HepG2 (cell line): ENCODE measurements at regions not wholly inside any gene's neighbourhood (a gene's known extent, or its start where the extent isn't known, plus 50 kb on each side); places are given as distances from the start of the nearest gene placed in this dataset.

Experiments used
- ATAC-seq: fragments of 200-7000 bp; cut with Tn5 transposase; 3 replicates; pipeline ENCODE4 v1.9.1; 2020; ENCODE audit warnings: mild to moderate bottlenecking, moderate library complexity
- BruUV-seq: library from RNA; stranded (reverse); fragments of 400-500 nt; replicated peaks from 2 replicates; lab custom pipeline; 2021; lab: Mats Ljungman, UMichigan
- CTCF ChIA-PET: fragments of 300-600 bp; formaldehyde crosslinking; extraction: SDS; loops from one replicate; lab custom pipeline; 2021; ENCODE audit warnings: low total read pairs, inconsistent platforms, low intra/inter-chr PET ratio; lab: Yijun Ruan, JAX
- POLR2A ChIA-PET: fragments of 350-600 bp; sonication (Branson Sonifier 250); formaldehyde crosslinking; loops from one replicate; lab custom pipeline; 2020; ENCODE audit warnings: antibody characterized with exemption, inconsistent platforms; lab: Yijun Ruan, JAX
- DNase-seq: peaks from one replicate; pipeline ENCODE4 v3.0.0-alpha.2; 2015; ENCODE audit warnings: low spot score
- FAIRE-seq: peaks from 3 replicates; lab custom pipeline; 2011; peaks lifted over from hg19 to GRCh38; lab: Jason Lieb, UNC
- H2AFZ ChIP-seq: one replicate; pipeline ENCODE4 v1.6.1; 2011; ENCODE audit warnings: low read length, inconsistent platforms
- H3K27ac ChIP-seq: fragments of 300-600 bp; 3 replicates; pipeline ENCODE4 v1.8.0; 2011; ENCODE audit warnings: mixed run types, mild to moderate bottlenecking, mixed read lengths, low read length, inconsistent platforms; ENCODE audit not compliant: insufficient read depth; ENCODE audit errors: extremely low read length
- H3K27me3 ChIP-seq, 2 experiments: fragments of 200-600 bp in 1 of 2; 2 replicates in 1 of 2; 3 replicates in 1 of 2; pipeline versions ENCODE4 v1.6.0 to v1.8.0; 2011; ENCODE audit warnings: low read length in 2 of 2, mild to moderate bottlenecking in 2 of 2, moderate library complexity in 2 of 2, inconsistent platforms in 1 of 2; ENCODE audit not compliant: insufficient read depth in 2 of 2, control insufficient read depth in 1 of 2
- H3K36me3 ChIP-seq, 2 experiments: fragments of 200-600 bp in 1 of 2; replicated peaks in 1 of 2; 2 replicates in 1 of 2; 3 replicates in 1 of 2; pipeline versions ENCODE4 v1.5.1 to v1.8.0; 2011; ENCODE audit warnings: low read length in 2 of 2, inconsistent platforms in 1 of 2; ENCODE audit not compliant: insufficient read depth in 2 of 2, control insufficient read depth in 1 of 2
- H3K4me1 ChIP-seq: 2 replicates; pipeline ENCODE4 v1.5.1; 2012; ENCODE audit warnings: low read length, inconsistent platforms; ENCODE audit not compliant: insufficient read depth
- H3K4me2 ChIP-seq: 2 replicates; pipeline ENCODE4 v1.6.0; 2011; ENCODE audit warnings: low read depth, low read length, inconsistent platforms
- H3K4me3 ChIP-seq, 3 experiments: fragments of 200-600 bp in 1 of 3; sonication (generic), shearing (Covaris generic) in 1 of 3; replicated peaks in 1 of 3; 2 replicates each; pipeline ENCODE4 v1.5.1; 2011 to 2016; ENCODE audit warnings: low read length in 3 of 3, inconsistent platforms in 2 of 3, low read depth in 2 of 3, mild to moderate bottlenecking in 2 of 3, control low read depth in 1 of 3, mixed read lengths in 1 of 3; ENCODE audit not compliant: insufficient read depth in 1 of 3
- H3K79me2 ChIP-seq: one replicate; pipeline ENCODE4 v1.6.1; 2011; ENCODE audit warnings: low read length, inconsistent platforms; ENCODE audit not compliant: insufficient read depth
- H3K9ac ChIP-seq: 2 replicates; pipeline ENCODE4 v1.6.0; 2011; ENCODE audit warnings: mild to moderate bottlenecking, low read depth, low read length, inconsistent platforms; ENCODE audit not compliant: insufficient read depth
- H3K9me3 ChIP-seq: 2 replicates; pipeline ENCODE4 v1.5.1; 2012; ENCODE audit warnings: mild to moderate bottlenecking, low read length
- H4K20me1 ChIP-seq: 2 replicates; pipeline ENCODE4 v1.6.0; 2011; ENCODE audit warnings: inconsistent platforms, mild to moderate bottlenecking, low read length, moderate library complexity; ENCODE audit not compliant: insufficient read depth
- SIN3A ChIP-seq: IDR thresholded peaks from 2 replicates; pipeline ENCODE4 v1.6.1; 2011; ENCODE audit warnings: low read depth, mild to moderate bottlenecking, control low read depth, low read length, borderline replicate concordance
- ZNF343 ChIP-seq: sonication (generic); formaldehyde crosslinking; IDR thresholded peaks from 2 replicates; pipeline ENCODE4 v1.4.0; 2020; ENCODE audit warnings: mild to moderate bottlenecking, missing genetic modification reagents
- ZNF616 ChIP-seq: sonication (generic); formaldehyde crosslinking; IDR thresholded peaks from 2 replicates; pipeline ENCODE4 v1.5.0; 2020; ENCODE audit warnings: low read depth, mild to moderate bottlenecking, missing genetic modification reagents
- ZNF83 ChIP-seq: sonication (generic); formaldehyde crosslinking; IDR thresholded peaks from 2 replicates; pipeline ENCODE4 v1.4.0; 2020; ENCODE audit warnings: missing genetic modification reagents, mild to moderate bottlenecking, borderline replicate concordance
- WGBS: methylation state at CpG from one replicate; pipeline ENCODE4 v1.1.6; 2017; ENCODE audit warnings: low lambda C conversion rate; 5-methylcytosine and 5-hydroxymethylcytosine counted together
- in situ Hi-C: cut with HindIII; loops from 2 replicates; pipeline ENCODE4 v1.10.0; 2017; ENCODE audit warnings: low pct_unique_long_range_greater_than_20kb; ENCODE audit not compliant: extremely low pct_ligation_motif_present
- intact Hi-C: fragments of 100-400 bp; cut with micrococcal nuclease; formaldehyde crosslinking; loops from one replicate; pipeline ENCODE4 v1.10.0; 2022; ENCODE audit not compliant: unreplicated experiment
- TF ChIP-seq, protein P1 (sequence below): fragments of 450-650 bp; IDR thresholded peaks from 2 replicates; pipeline ENCODE4 v1.6.1; 2016
- TF ChIP-seq, protein P2 (sequence below): sonication (generic); formaldehyde crosslinking; IDR thresholded peaks from 2 replicates; pipeline ENCODE4 v1.4.0; 2020; ENCODE audit warnings: missing genetic modification reagents, borderline replicate concordance
- TF ChIP-seq, protein P3 (sequence below): IDR thresholded peaks from 2 replicates; pipeline ENCODE4 v1.4.0; 2020; ENCODE audit warnings: mild to moderate bottlenecking, missing genetic modification reagents

DNA sequence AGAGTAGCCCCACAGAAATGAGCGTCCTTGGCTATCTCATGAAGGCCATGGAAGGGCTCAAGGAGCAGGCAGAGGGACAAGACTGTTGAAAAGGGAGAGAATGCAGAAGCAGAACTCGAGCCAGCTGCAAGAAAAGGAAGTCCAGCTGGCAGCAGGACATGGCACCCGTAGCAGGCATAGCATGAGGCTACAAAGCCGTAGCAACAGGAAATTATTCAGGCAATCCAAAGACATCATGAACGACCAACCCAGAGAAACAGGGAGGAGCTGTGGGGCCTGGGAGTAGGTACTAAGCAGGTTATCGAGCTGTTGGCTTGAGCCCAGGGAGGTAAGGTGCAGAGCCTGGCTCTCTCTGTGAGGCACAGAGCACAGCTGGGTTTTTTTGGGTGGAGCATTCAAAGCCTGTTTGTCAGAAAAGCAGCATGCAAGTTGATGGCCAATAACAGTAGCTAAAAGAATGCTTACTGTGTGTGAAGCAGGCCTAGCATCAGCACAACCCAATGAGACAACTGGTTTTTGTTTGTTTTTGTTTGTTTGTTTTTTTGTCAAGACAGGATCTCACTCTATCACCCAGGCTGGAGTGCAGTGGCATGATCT, 144.0 kb upstream of the SMAD3 start (continued):
- TF ChIP-seq, protein P1, sequence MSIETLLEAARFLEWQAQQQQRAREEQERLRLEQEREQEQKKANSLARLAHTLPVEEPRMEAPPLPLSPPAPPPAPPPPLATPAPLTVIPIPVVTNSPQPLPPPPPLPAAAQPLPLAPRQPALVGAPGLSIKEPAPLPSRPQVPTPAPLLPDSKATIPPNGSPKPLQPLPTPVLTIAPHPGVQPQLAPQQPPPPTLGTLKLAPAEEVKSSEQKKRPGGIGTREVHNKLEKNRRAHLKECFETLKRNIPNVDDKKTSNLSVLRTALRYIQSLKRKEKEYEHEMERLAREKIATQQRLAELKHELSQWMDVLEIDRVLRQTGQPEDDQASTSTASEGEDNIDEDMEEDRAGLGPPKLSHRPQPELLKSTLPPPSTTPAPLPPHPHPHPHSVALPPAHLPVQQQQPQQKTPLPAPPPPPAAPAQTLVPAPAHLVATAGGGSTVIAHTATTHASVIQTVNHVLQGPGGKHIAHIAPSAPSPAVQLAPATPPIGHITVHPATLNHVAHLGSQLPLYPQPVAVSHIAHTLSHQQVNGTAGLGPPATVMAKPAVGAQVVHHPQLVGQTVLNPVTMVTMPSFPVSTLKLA, result no peak
- TF ChIP-seq ZNF83 (CRISPR knock-in tag) (no peak), SIN3A (no peak)
- TF ChIP-seq, protein P2, sequence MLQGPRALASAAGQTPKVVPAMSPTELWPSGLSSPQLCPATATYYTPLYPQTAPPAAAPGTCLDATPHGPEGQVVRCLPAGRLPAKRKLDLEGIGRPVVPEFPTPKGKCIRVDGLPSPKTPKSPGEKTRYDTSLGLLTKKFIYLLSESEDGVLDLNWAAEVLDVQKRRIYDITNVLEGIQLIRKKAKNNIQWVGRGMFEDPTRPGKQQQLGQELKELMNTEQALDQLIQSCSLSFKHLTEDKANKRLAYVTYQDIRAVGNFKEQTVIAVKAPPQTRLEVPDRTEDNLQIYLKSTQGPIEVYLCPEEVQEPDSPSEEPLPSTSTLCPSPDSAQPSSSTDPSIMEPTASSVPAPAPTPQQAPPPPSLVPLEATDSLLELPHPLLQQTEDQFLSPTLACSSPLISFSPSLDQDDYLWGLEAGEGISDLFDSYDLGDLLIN, result no peak
- TF ChIP-seq, protein P3, sequence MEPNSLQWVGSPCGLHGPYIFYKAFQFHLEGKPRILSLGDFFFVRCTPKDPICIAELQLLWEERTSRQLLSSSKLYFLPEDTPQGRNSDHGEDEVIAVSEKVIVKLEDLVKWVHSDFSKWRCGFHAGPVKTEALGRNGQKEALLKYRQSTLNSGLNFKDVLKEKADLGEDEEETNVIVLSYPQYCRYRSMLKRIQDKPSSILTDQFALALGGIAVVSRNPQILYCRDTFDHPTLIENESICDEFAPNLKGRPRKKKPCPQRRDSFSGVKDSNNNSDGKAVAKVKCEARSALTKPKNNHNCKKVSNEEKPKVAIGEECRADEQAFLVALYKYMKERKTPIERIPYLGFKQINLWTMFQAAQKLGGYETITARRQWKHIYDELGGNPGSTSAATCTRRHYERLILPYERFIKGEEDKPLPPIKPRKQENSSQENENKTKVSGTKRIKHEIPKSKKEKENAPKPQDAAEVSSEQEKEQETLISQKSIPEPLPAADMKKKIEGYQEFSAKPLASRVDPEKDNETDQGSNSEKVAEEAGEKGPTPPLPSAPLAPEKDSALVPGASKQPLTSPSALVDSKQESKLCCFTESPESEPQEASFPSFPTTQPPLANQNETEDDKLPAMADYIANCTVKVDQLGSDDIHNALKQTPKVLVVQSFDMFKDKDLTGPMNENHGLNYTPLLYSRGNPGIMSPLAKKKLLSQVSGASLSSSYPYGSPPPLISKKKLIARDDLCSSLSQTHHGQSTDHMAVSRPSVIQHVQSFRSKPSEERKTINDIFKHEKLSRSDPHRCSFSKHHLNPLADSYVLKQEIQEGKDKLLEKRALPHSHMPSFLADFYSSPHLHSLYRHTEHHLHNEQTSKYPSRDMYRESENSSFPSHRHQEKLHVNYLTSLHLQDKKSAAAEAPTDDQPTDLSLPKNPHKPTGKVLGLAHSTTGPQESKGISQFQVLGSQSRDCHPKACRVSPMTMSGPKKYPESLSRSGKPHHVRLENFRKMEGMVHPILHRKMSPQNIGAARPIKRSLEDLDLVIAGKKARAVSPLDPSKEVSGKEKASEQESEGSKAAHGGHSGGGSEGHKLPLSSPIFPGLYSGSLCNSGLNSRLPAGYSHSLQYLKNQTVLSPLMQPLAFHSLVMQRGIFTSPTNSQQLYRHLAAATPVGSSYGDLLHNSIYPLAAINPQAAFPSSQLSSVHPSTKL (CRISPR knock-in tag), result no peak

DNA sequence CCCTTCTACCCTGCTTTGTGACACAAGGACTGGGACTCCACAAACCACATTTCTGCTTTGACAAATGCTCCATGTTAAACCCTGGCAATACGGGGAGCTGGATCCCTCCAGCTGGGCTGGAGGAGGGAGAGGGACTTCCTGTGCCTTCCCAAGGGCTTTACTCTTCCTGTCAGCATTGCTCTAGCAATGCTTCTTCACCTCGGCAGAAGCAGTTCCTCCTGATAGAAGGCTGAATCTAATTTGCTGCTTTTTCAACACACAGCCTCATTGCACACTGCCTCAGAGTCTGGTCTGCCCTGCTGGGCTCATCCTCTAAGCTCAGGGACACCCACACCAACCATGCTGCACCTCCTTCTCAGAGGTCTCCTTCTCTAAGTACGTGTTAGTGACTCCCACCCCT, 142.8 kb upstream of the SMAD3 start:
- in situ Hi-C loops, result no loop called here
- intact Hi-C loops, result no loop called here
- H3K4me3 ChIP-seq, result no peak overlapping the region
- TF ChIP-seq ZNF343 (CRISPR knock-in tag), result peak; percentile 99
- no peak for TF ChIP-seq ZNF616 (CRISPR knock-in tag)
- FAIRE-seq (no peak), DNase-seq (no peak), ATAC-seq (no peak)
- no peaks in the 10 kb centered on the region for H3K36me3 ChIP-seq
- no TSS peak for BruUV-seq
- ChIA-PET CTCF (no interaction called here), POLR2A (no interaction called here)
- H2AFZ ChIP-seq, result no peak overlapping the region
- H3K9me3 ChIP-seq, result peaks cover 11% of the 10 kb centered on the region
- no peak overlapping the region for H3K4me2 ChIP-seq
- WGBS, result 24% methylated on average over 3 of the region's 3 CpGs
- H3K79me2 ChIP-seq, result no peaks in the 10 kb centered on the region
- H3K4me1 ChIP-seq, result peaks cover 7% of the 10 kb centered on the region
- no peak overlapping the region for H3K9ac ChIP-seq
- H4K20me1 ChIP-seq, result no peaks in the 10 kb centered on the region
- peaks cover 1 to 13% of the 10 kb centered on the region in 2 experiments; a peak in 3 of 5 replicates for H3K27me3 ChIP-seq
- no peak overlapping the region for H3K27ac ChIP-seq
